ENCODE measurements at regions not wholly inside any gene's neighbourhood (a gene's known extent, or its start where the extent isn't known, plus 50 kb on each side); places are given as distances from the start of the nearest gene placed in this dataset.

DNA sequence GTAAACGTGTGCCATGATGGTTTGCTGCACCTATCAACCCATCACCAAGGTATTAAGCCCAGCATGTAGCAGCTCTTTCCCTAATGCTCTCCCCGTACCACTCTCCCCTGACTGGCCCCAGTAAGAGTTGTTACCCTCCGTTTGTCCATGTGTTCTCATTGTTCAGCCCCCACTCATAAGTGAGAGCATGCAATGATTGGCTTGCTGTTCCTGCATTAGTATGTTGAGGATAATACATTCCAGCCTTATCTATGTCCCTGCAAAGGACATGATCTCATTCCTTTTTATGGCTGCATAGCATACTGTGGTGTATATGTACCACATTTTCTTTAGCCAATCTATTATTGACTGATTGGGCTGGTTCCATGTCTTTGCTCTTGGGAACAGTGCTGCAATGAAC is 1294.9 kb upstream of the CDH8 start:
- TF ChIP-seq, protein P1, sequence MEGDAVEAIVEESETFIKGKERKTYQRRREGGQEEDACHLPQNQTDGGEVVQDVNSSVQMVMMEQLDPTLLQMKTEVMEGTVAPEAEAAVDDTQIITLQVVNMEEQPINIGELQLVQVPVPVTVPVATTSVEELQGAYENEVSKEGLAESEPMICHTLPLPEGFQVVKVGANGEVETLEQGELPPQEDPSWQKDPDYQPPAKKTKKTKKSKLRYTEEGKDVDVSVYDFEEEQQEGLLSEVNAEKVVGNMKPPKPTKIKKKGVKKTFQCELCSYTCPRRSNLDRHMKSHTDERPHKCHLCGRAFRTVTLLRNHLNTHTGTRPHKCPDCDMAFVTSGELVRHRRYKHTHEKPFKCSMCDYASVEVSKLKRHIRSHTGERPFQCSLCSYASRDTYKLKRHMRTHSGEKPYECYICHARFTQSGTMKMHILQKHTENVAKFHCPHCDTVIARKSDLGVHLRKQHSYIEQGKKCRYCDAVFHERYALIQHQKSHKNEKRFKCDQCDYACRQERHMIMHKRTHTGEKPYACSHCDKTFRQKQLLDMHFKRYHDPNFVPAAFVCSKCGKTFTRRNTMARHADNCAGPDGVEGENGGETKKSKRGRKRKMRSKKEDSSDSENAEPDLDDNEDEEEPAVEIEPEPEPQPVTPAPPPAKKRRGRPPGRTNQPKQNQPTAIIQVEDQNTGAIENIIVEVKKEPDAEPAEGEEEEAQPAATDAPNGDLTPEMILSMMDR (conservative IDR thresholded peaks at IDR 0.05; ENCODE audit: control insufficient read depth, insufficient read depth, low read depth, low read length) = no peak
- no peak overlapping the region for H3K4me3 ChIP-seq (ENCODE audit: control insufficient read depth, low read depth, low read length)
- no peak for DNase-seq (ENCODE audit: low read depth)

DNA sequence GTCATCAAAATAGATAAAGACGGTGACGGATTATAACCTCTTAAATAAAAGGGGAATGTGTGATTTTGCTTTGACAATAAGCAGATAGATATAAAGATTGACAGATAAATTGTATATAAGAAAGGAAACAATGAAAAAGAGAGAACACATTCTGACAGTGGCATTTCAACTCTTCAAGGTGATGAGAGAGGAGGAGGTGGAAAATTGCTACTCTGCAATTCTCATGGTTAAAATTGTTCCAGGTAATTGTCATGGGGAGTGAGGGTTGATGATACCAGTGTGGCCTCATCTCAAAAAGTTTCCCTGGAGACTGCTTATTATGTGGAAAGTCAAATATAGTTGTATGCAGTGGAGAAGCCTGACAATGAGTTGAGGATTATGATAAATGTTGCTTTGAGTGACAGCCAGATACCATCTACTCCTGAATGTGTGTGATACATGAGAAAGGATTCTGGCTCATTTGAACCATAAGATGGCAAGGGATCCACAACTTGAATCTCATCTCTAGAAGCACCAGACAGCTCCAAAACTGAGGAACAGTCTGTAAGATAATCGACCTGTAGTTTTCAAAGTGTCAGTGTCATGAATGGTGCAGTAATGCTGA is 1290.6 kb upstream of the CDH8 start:
- H3K4me3 ChIP-seq (ENCODE audit: control insufficient read depth, low read depth, low read length) = no peak overlapping the region
- TF ChIP-seq, protein P1 (conservative IDR thresholded peaks at IDR 0.05; ENCODE audit: control insufficient read depth, insufficient read depth, low read depth, low read length) = no peak
- DNase-seq (ENCODE audit: low read depth) = no peak

DNA sequence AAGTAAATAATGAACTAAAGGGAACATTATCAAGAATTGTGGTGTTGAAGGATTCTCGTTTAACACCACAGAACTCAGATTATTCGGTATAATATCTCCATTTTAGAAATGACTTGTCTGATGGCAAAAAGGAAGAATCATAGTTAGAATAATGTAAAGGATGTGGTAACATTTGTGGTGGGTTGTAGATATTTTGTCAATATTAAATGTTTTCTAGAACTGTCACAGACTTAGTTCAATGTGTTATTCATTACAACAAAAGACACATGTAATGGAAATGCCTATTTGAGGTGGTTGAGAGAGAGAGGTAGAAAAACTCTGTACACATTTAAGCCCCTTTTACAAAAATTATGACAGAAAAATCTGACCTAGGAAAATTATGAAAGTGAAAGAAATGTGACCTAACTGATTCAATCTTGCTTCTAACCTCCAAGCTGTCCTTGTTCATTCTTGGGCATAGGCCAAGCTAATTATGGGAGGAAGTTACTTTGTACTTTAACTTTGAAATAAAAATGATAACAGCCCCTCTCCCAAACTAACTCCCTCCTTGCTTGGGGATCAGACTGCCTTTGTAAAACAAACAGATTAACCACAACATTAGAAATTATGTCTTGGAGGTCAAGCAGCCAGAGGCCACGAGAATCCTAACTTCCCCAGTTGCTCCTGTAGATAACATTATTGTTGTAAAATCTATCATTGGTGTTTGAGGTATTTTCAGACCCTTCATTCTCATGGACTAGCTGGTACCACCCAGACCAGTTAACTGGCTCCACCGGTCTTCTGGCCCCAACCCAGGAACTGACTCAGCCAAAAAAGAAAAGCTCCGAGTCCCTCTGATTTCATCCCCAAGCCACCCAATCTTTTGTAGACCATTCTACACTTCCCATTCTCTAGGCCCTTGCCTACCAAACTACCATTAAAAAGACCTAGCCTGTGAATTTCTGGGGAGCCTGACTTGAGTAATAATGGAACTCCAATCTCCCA is 1287.8 kb upstream of the CDH8 start:
- no peak for DNase-seq (ENCODE audit: low read depth)
- no peak overlapping the region for H3K4me3 ChIP-seq (ENCODE audit: control insufficient read depth, low read depth, low read length)
- TF ChIP-seq, protein P1 (conservative IDR thresholded peaks at IDR 0.05; ENCODE audit: control insufficient read depth, insufficient read depth, low read depth, low read length) = no peak

DNA sequence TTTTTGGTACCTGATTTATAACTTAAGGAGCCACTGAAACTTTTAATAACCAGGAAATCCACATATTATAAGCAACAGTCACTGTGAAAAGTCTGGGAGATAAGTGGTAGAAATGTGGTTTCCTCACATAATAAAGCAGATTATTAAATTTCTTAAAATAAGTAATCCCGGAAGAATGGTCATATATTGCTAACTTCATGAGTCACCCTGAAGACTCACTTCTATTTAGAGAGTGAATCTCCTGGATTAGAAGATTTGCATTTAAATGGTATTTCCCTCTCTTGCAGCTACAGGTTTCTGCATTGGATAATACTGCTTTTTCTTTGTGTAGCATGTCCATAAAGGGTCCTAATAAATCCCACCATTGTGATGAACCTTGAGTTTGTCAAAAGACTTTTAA is 1286.8 kb upstream of the CDH8 start:
- TF ChIP-seq, protein P1 (conservative IDR thresholded peaks at IDR 0.05; ENCODE audit: control insufficient read depth, insufficient read depth, low read depth, low read length) = no peak
- no peak for DNase-seq (ENCODE audit: low read depth)
- H3K4me3 ChIP-seq (ENCODE audit: control insufficient read depth, low read depth, low read length) = no peak overlapping the region

DNA sequence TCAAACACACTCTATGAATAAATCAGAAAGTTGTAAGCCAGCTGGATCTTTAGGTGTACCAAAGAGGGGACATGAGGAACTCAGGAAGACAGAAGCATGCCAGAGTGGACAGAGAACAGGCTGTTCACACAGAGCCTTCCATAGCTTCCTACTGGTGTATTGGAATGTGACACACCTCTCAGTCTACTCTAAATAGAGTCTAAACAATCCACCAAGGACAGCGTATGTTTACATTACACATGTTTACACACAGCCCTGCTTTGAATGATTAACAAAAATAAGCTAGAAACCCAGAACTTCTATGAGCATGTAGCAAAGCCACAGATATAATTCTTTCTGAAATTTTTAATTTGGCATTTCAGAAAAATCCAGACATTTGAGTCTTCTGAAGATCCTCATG is 1279.0 kb upstream of the CDH8 start:
- no peak for DNase-seq (ENCODE audit: low read depth)
- TF ChIP-seq, protein P1 (conservative IDR thresholded peaks at IDR 0.05; ENCODE audit: control insufficient read depth, insufficient read depth, low read depth, low read length) = no peak
- H3K4me3 ChIP-seq (ENCODE audit: control insufficient read depth, low read depth, low read length) = no peak overlapping the region

DNA sequence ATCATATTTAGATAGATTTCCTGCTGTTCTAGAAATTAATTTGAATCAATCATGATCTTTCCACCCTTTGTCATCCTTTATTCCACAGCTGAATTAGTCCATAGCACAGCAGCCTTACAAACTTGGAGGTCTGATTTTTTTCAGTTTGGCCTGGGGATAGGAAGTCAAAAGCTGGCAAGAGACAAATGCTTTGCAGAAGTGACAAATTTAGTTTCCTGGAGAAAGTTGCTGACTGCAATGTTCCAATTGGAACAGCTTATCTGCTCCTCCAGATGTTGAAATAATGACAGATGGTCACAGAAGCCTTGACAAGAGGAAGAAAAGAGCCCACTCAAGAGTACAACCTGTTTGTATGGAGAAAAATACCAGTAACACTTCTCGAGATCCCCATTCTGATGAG is 1276.1 kb upstream of the CDH8 start:
- TF ChIP-seq, protein P1 (conservative IDR thresholded peaks at IDR 0.05; ENCODE audit: control insufficient read depth, insufficient read depth, low read depth, low read length) = no peak
- no peak overlapping the region for H3K4me3 ChIP-seq (ENCODE audit: control insufficient read depth, low read depth, low read length)
- no peak for DNase-seq (ENCODE audit: low read depth)
